HL-60 (cell line): ENCODE measurements at regions not wholly inside any gene's neighbourhood (a gene's known extent, or its start where the extent isn't known, plus 50 kb on each side); places are given as distances from the start of the nearest gene placed in this dataset.

Experiments
- DNase-seq, 2 experiments: peaks; one replicate each; pipeline ENCODE4 v3.0.0-alpha.2; 2010 to 2020; ENCODE audit warnings: low read depth in 1 of 2, low spot score in 1 of 2
- H3K27ac ChIP-seq: fragments of 250-450 bp; sonication (Bioruptor Pico); replicated peaks from 2 replicates; pipeline ENCODE4 v1.5.1; 2020; ENCODE audit warnings: mild to moderate bottlenecking, moderate library complexity
- H3K27me3 ChIP-seq: fragments of 250-450 bp; sonication (Bioruptor Pico); 2 replicates; pipeline ENCODE4 v1.5.1; 2021; ENCODE audit warnings: mild to moderate bottlenecking, moderate library complexity; ENCODE audit not compliant: insufficient read depth, poor library complexity, severe bottlenecking
- H3K4me3 ChIP-seq: replicated peaks from 2 replicates; pipeline ENCODE4 v1.5.1; 2011; ENCODE audit warnings: mild to moderate bottlenecking, control low read depth, low read length; ENCODE audit not compliant: insufficient read depth
- GABPA ChIP-seq: IDR thresholded peaks from 2 replicates; pipeline ENCODE4 v1.6.1; 2012; ENCODE audit warnings: low read depth
- POLR2AphosphoS5 ChIP-seq: IDR thresholded peaks from 2 replicates; pipeline ENCODE4 v1.6.1; 2012; ENCODE audit warnings: low read depth
- SPI1 ChIP-seq: IDR thresholded peaks from 2 replicates; pipeline ENCODE4 v1.6.1; 2012; ENCODE audit warnings: low read depth, mild to moderate bottlenecking, borderline replicate concordance
- TF ChIP-seq, protein P1 (sequence below): IDR thresholded peaks from one replicate; pipeline ENCODE4 v1.5.1; 2011; ENCODE audit warnings: low read length, control low read depth, inconsistent platforms; ENCODE audit not compliant: insufficient read depth
- TF ChIP-seq, protein P2 (sequence below): IDR thresholded peaks from 2 replicates; pipeline ENCODE4 v1.6.1; 2012; ENCODE audit warnings: low read depth; ENCODE audit not compliant: insufficient replicate concordance

DNA sequence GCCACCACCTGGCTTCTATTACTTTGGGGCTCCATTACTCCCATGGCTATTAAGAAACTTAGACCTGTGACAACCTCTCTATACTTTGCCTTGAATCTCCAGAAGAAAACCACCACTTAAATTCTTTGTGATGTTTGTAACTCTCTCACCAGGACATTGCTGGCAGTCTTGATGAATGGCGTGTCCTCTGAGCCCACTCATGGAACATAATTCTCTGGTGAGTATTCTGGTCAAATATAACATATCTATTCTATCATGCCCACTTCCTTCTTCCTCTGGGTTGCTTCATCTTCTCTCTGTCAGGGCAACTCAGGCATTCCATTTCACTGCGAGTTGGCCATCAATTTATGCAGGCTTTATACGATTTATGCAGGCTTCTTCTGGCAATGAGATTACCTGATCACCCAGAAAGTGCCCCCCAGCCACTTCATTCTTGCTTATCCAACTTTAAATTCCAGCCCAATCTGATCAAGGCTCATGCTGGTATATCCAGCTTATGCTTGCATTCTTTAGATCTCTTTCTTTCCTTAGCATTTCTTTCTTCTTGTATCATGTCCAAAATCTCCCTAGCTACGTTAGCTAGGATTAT lies 112.0 kb upstream of the CHRM3 start:
- DNase-seq: no peak
- Histone ChIP-seq H3K4me3 (no peak overlapping the region), H3K27ac (no peak overlapping the region), H3K27me3 (no peaks in the 10 kb centered on the region)
- TF ChIP-seq GABPA (no peak), POLR2AphosphoS5 (no peak), SPI1 (no peak)
- TF ChIP-seq, protein P1, sequence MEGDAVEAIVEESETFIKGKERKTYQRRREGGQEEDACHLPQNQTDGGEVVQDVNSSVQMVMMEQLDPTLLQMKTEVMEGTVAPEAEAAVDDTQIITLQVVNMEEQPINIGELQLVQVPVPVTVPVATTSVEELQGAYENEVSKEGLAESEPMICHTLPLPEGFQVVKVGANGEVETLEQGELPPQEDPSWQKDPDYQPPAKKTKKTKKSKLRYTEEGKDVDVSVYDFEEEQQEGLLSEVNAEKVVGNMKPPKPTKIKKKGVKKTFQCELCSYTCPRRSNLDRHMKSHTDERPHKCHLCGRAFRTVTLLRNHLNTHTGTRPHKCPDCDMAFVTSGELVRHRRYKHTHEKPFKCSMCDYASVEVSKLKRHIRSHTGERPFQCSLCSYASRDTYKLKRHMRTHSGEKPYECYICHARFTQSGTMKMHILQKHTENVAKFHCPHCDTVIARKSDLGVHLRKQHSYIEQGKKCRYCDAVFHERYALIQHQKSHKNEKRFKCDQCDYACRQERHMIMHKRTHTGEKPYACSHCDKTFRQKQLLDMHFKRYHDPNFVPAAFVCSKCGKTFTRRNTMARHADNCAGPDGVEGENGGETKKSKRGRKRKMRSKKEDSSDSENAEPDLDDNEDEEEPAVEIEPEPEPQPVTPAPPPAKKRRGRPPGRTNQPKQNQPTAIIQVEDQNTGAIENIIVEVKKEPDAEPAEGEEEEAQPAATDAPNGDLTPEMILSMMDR: no peak
- TF ChIP-seq, protein P2, sequence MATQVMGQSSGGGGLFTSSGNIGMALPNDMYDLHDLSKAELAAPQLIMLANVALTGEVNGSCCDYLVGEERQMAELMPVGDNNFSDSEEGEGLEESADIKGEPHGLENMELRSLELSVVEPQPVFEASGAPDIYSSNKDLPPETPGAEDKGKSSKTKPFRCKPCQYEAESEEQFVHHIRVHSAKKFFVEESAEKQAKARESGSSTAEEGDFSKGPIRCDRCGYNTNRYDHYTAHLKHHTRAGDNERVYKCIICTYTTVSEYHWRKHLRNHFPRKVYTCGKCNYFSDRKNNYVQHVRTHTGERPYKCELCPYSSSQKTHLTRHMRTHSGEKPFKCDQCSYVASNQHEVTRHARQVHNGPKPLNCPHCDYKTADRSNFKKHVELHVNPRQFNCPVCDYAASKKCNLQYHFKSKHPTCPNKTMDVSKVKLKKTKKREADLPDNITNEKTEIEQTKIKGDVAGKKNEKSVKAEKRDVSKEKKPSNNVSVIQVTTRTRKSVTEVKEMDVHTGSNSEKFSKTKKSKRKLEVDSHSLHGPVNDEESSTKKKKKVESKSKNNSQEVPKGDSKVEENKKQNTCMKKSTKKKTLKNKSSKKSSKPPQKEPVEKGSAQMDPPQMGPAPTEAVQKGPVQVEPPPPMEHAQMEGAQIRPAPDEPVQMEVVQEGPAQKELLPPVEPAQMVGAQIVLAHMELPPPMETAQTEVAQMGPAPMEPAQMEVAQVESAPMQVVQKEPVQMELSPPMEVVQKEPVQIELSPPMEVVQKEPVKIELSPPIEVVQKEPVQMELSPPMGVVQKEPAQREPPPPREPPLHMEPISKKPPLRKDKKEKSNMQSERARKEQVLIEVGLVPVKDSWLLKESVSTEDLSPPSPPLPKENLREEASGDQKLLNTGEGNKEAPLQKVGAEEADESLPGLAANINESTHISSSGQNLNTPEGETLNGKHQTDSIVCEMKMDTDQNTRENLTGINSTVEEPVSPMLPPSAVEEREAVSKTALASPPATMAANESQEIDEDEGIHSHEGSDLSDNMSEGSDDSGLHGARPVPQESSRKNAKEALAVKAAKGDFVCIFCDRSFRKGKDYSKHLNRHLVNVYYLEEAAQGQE: no peak

- H3K27ac ChIP-seq: no peak overlapping the region
Observed at GRCh38 chr1:239270509-239270908, 115.9 kb upstream of the CHRM3 start.

DNA sequence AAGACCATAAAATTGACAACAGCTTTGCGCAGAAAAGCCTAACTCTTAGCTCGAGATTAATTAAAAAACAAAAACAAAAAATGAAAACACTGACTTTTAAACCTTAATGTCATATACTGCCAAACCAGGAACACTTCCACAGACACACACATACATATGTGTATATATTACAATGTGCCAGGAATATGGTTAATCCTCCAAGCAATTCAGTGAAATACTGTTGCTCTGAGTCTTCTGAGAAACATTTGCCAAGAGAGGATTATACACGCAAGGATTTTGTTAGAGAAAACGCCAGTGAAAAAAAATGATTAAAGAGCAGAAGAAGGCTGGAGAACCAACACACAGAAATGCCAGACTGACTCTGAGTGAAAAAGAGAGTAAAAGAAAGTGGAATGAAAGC lies 116.7 kb upstream of the CHRM3 start:
- TF ChIP-seq, protein P2: no peak
- TF ChIP-seq GABPA: no peak
- no peak for TF ChIP-seq SPI1
- no peak for TF ChIP-seq POLR2AphosphoS5
- TF ChIP-seq, protein P1: no peak
- no peak for DNase-seq
- H3K27me3 ChIP-seq: no peaks in the 10 kb centered on the region
- no peak overlapping the region for H3K4me3 ChIP-seq
- no peak overlapping the region for H3K27ac ChIP-seq

More at GRCh38 chr1:239270509-239270908, 115.9 kb upstream of the CHRM3 start:
- Histone ChIP-seq H3K4me3 (no peak overlapping the region), H3K27me3 (no peaks in the 10 kb centered on the region)
- TF ChIP-seq, protein P2: no peak
- TF ChIP-seq POLR2AphosphoS5 (no peak), SPI1 (no peak), GABPA (no peak)
- TF ChIP-seq, protein P1: no peak
- DNase-seq: no peak
